C4-2B (cell line): ENCODE measurements at regions not wholly inside any gene's neighbourhood (a gene's known extent, or its start where the extent isn't known, plus 50 kb on each side); places are given as distances from the start of the nearest gene placed in this dataset.

Experiments used
- H3K27ac ChIP-seq: fragments of 450-650 bp; 2 replicates; pipeline ENCODE4 v1.5.1; 2017
- CTCF ChIP-seq: fragments of 450-650 bp; conservative IDR thresholded peaks from 2 replicates; pipeline ENCODE4 v1.5.1; 2017; ENCODE audit warnings: mild to moderate bottlenecking
- ZFX ChIP-seq: fragments of 450-650 bp; IDR thresholded peaks from 2 replicates; pipeline ENCODE4 v1.6.1; 2017

GRCh38 chr5:117054911-117055310 is 480.3 kb upstream of the SEMA6A start:
- no peak overlapping the region for H3K27ac ChIP-seq
- TF ChIP-seq CTCF (no peak), ZFX (no peak)

DNA sequence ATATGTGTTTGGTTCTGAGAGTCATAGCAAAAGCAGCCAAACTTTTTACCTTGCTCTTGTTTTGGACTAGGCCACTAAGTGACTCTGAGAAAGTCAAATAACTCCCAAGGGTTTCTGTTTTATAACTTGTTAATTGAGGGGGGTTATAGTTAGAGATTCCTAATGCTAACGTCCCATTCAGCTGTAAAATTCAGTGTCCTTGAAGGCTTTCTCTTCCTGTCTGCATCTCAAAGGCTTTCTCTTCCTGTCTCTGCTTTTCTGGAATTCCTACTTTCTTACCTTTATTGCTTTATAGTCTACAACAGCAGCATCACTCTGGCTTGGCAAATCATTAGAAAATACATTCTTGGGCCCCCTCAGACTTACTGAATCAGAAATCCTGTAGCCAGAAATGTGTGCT is 479.5 kb upstream of the SEMA6A start:
- no peak for TF ChIP-seq ZFX
- no peak for TF ChIP-seq CTCF
- no peak overlapping the region for H3K27ac ChIP-seq

DNA sequence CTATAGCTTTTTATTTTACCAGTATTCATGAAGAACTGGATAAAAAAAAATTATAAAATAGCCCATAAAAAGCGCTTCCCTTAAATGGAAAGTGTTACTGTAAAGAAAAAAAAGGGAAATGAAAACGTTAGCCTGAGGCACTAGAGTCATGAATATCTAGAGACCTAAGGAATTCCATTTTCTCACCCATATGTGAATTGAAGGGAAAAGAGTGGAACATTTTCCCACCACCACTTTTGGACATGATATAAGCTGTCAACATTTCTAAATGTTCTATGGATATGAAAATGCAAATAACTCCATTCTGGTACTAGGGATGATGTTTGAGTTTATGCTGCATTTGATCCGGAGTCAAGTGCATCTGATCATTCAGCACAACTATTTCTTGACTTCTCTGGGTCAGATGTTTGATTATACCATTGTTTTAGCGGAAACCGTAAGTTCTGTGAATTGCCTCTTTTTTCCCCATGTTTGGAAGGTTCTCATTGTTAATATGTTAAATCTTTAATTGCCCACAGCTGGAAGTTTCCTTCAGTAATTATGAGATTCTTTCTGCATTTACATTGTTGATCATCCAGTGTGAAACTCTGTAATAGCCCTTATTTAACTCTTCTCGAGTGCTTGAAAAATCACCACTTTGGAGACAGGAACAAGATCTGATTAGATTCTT is 467.4 kb upstream of the SEMA6A start:
- H3K27ac ChIP-seq, result no peak overlapping the region

GRCh38 chr5:117039035-117039434 is 464.4 kb upstream of the SEMA6A start:
- H3K27ac ChIP-seq, result no peak overlapping the region
- TF ChIP-seq ZFX (no peak), CTCF (no peak)

More for the DNA sequence above, 467.4 kb upstream of the SEMA6A start:
- no peak for TF ChIP-seq CTCF
- TF ChIP-seq ZFX, result no peak

DNA sequence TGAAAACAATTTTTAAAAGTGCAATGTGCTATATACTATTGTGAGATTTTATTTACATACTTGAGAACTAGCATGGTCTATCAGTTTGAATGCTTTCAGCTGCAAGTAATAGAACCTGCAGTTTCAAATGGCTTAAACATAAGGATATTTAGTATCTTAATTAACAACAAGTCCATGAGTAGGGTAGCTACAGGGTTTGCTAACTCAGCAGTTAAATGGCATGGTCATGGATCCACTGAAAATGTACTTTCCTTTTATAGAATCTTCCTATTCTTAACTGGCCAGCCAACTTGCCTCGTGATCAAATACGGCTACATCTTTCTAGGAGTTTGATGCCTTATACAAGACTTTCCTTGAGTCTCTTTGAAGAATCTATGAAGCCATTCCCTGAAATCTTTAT is 452.8 kb upstream of the SEMA6A start:
- H3K27ac ChIP-seq, result no peak overlapping the region
- TF ChIP-seq CTCF (no peak), ZFX (no peak)

- H3K27ac ChIP-seq, result no peak overlapping the region
- TF ChIP-seq ZFX (no peak), CTCF (no peak)
Measured at GRCh38 chr5:117020999-117021398, 446.4 kb upstream of the SEMA6A start.

- no peak overlapping the region for H3K27ac ChIP-seq
- TF ChIP-seq CTCF (no peak), ZFX (no peak)
Measured at GRCh38 chr5:117013280-117013877, 438.8 kb upstream of the SEMA6A start.
